GM12878 (cell line): ENCODE measurements at regions not wholly inside any gene's neighbourhood (a gene's known extent, or its start where the extent isn't known, plus 50 kb on each side); places are given as distances from the start of the nearest gene placed in this dataset.

Experiments used
- ATAC-seq: fragments of 200-7000 bp; cut with Tn5 transposase; 3 replicates; pipeline ENCODE4 v1.9.1; 2020; ENCODE audit warnings: mild to moderate bottlenecking, moderate library complexity
- BruUV-seq: library from RNA; stranded (reverse); fragments of 400-500 nt; replicated peaks from 2 replicates; lab custom pipeline; 2021; lab: Mats Ljungman, UMichigan
- CTCF ChIA-PET: fragments of 300-600 bp; sonication (Branson Sonifier 250); formaldehyde crosslinking; extraction: SDS; loops from one replicate; lab custom pipeline; 2021; ENCODE audit warnings: inconsistent platforms; lab: Yijun Ruan, JAX
- POLR2A ChIA-PET: fragments of 350-600 bp; formaldehyde crosslinking; extraction: SDS; loops from one replicate; lab custom pipeline; 2021; ENCODE audit warnings: inconsistent platforms; lab: Charles Lee
- RAD21 ChIA-PET: fragments of 300-600 bp; sonication (Branson Sonifier 250); formaldehyde crosslinking; loops from one replicate; lab custom pipeline; 2023; ENCODE audit warnings: antibody characterized with exemption; ENCODE audit not compliant: unreplicated experiment; lab: Charles Lee
- SMC1A ChIA-PET: fragments of 300-600 bp; sonication (Branson Sonifier 250); formaldehyde crosslinking; loops from one replicate; lab custom pipeline; 2023; ENCODE audit not compliant: unreplicated experiment, uncharacterized antibody; lab: Charles Lee
- DNase-seq: peaks from one replicate; pipeline ENCODE4 v3.0.0-alpha.2; 2011; ENCODE audit warnings: low read depth, low spot score
- FAIRE-seq: peaks from 3 replicates; lab custom pipeline; 2011; peaks lifted over from hg19 to GRCh38; lab: Jason Lieb, UNC
- H2AFZ ChIP-seq: 2 replicates; pipeline ENCODE4 v1.6.0; 2011; ENCODE audit warnings: low read depth, low read length, control low read depth; ENCODE audit not compliant: control insufficient read depth
- H3K27ac ChIP-seq: 2 replicates; pipeline ENCODE4 v1.5.1; 2011; ENCODE audit warnings: control low read depth; ENCODE audit not compliant: control insufficient read depth, insufficient read depth
- H3K27me3 ChIP-seq, 2 experiments: replicated peaks in 1 of 2; 2 replicates each; pipeline versions ENCODE4 v1.6.0 to v1.6.1; 2011; ENCODE audit warnings: low read length in 1 of 2; ENCODE audit not compliant: control insufficient read depth in 2 of 2, insufficient read depth in 2 of 2
- H3K36me3 ChIP-seq, 2 experiments: 2 replicates each; pipeline ENCODE4 v1.5.1; 2011; ENCODE audit warnings: low read length in 1 of 2; ENCODE audit not compliant: control insufficient read depth in 2 of 2, insufficient read depth in 2 of 2
- H3K4me1 ChIP-seq: 2 replicates; pipeline ENCODE4 v1.6.1; 2011; ENCODE audit warnings: mild to moderate bottlenecking, low read length, moderate library complexity, mixed read lengths; ENCODE audit not compliant: control insufficient read depth, insufficient read depth
- H3K4me2 ChIP-seq: 2 replicates; pipeline ENCODE4 v1.6.0; 2011; ENCODE audit warnings: control low read depth; ENCODE audit not compliant: control insufficient read depth, insufficient read depth
- H3K4me3 ChIP-seq: fragments of 200-600 bp; sonication (generic); 2 replicates; pipeline ENCODE4 v1.5.1; 2016
- H3K79me2 ChIP-seq: 2 replicates; pipeline ENCODE4 v1.6.0; 2011; ENCODE audit warnings: low read length; ENCODE audit not compliant: control insufficient read depth, insufficient read depth
- H3K9ac ChIP-seq: 2 replicates; pipeline ENCODE4 v1.8.0; 2011; ENCODE audit warnings: low read length, control low read depth, mixed read lengths; ENCODE audit not compliant: control insufficient read depth, insufficient read depth
- H3K9me3 ChIP-seq: replicated peaks from 3 replicates; pipeline ENCODE4 v1.5.1; 2011; ENCODE audit warnings: mild to moderate bottlenecking, low read length; ENCODE audit not compliant: control insufficient read depth, insufficient read depth
- H4K20me1 ChIP-seq: 2 replicates; pipeline ENCODE4 v1.6.0; 2011; ENCODE audit not compliant: control insufficient read depth, insufficient read depth
- BRCA1 ChIP-seq: IDR thresholded peaks from 2 replicates; pipeline ENCODE4 v1.6.1; 2011; ENCODE audit warnings: low read depth, low read length, improper control_type of control experiment
- CHD1 ChIP-seq: IDR thresholded peaks from 2 replicates; pipeline ENCODE4 v1.6.1; 2012; ENCODE audit warnings: low read depth, low read length, improper control_type of control experiment
- CTCF ChIP-seq, 3 experiments: IDR thresholded peaks in 2 of 3; conservative IDR thresholded peaks in 1 of 3; 2 replicates each; pipeline ENCODE4 v1.5.1; 2011; ENCODE audit warnings: low read depth in 3 of 3, low read length in 3 of 3, mild to moderate bottlenecking in 3 of 3, control low read depth in 2 of 3, moderate library complexity in 2 of 3, inconsistent platforms in 1 of 3, mixed read lengths in 1 of 3; ENCODE audit not compliant: control insufficient read depth in 2 of 3, insufficient read depth in 1 of 3; ENCODE audit errors: extremely low read depth in 1 of 3
- HDGF ChIP-seq: fragments of 450-650 bp; IDR thresholded peaks from 2 replicates; pipeline ENCODE4 v1.6.1; 2016; ENCODE audit warnings: antibody characterized with exemption
- MYC ChIP-seq: IDR thresholded peaks from 2 replicates; pipeline ENCODE4 v1.6.1; 2011; ENCODE audit warnings: mild to moderate bottlenecking, low read length, moderate library complexity, inconsistent platforms; ENCODE audit not compliant: insufficient read depth, insufficient replicate concordance, insufficient read length, severe bottlenecking
- NFIC ChIP-seq: IDR thresholded peaks from 2 replicates; pipeline ENCODE4 v1.6.1; 2012; ENCODE audit warnings: low read depth, mild to moderate bottlenecking, inconsistent platforms, low read length, moderate library complexity
- NR2F1 ChIP-seq: fragments of 450-650 bp; conservative IDR thresholded peaks from 2 replicates; pipeline ENCODE4 v1.6.1; 2017; ENCODE audit warnings: mild to moderate bottlenecking
- NRF1 ChIP-seq: conservative IDR thresholded peaks from 2 replicates; pipeline ENCODE4 v1.6.1; 2011; ENCODE audit warnings: mild to moderate bottlenecking, low read depth, low read length, improper control_type of control experiment
- PAX5 ChIP-seq: IDR thresholded peaks from 2 replicates; pipeline ENCODE4 v1.6.1; 2011; ENCODE audit warnings: low read depth, low read length, borderline replicate concordance
- RB1 ChIP-seq: fragments of 450-650 bp; formaldehyde crosslinking; IDR thresholded peaks from 2 replicates; pipeline ENCODE4 v1.6.1; 2017; ENCODE audit warnings: mild to moderate bottlenecking, borderline replicate concordance
- TARDBP ChIP-seq: IDR thresholded peaks from 2 replicates; pipeline ENCODE4 v1.6.1; 2016; ENCODE audit warnings: borderline replicate concordance
- TCF7 ChIP-seq: IDR thresholded peaks from 2 replicates; pipeline ENCODE4 v1.6.1; 2014; ENCODE audit warnings: antibody characterized with exemption, borderline replicate concordance
- YBX1 ChIP-seq: fragments of 450-650 bp; IDR thresholded peaks from 2 replicates; pipeline ENCODE4 v1.6.1; 2016; ENCODE audit warnings: antibody characterized with exemption
- ZBED1 ChIP-seq: IDR thresholded peaks from 2 replicates; pipeline ENCODE4 v1.6.1; 2016; ENCODE audit warnings: borderline replicate concordance
- ZNF592 ChIP-seq: fragments of 450-650 bp; IDR thresholded peaks from 2 replicates; pipeline ENCODE4 v1.6.1; 2017; ENCODE audit warnings: mild to moderate bottlenecking, moderate library complexity
- WGBS: methylation state at CpG from one replicate; pipeline ENCODE4 v1.1.6; 2016; ENCODE audit warnings: low lambda C conversion rate; ENCODE audit not compliant: insufficient replicate concordance, insufficient coverage; ENCODE audit errors: missing lambda C conversion rate; 5-methylcytosine and 5-hydroxymethylcytosine counted together
- in situ Hi-C: fragments of 300-500 bp; cut with MboI; formaldehyde crosslinking; loops from 9 replicates; pipeline ENCODE4 v1.14.3; 2018; ENCODE audit warnings: mixed read lengths
- intact Hi-C: fragments of 100-400 bp; cut with micrococcal nuclease; formaldehyde crosslinking; loops from one replicate; pipeline ENCODE4 v1.14.2; 2022; ENCODE audit not compliant: unreplicated experiment

GRCh38 chr18:54737986-54738385 lies 90.3 kb upstream of the RAB27B start:
- ATAC-seq (no peak), DNase-seq (no peak), FAIRE-seq (no peak)
- WGBS = 32% methylated on average over 3 of the region's 3 CpGs
- SMC1A ChIA-PET = no interaction called here
- H3K27ac ChIP-seq = no peak overlapping the region
- POLR2A ChIA-PET = no interaction called here
- no peak overlapping the region for H2AFZ ChIP-seq
- CTCF ChIA-PET = no interaction called here
- H4K20me1 ChIP-seq = no peaks in the 10 kb centered on the region
- intact Hi-C loops = no loop called here
- no peaks in the 10 kb centered on the region for H3K9me3 ChIP-seq
- H3K4me1 ChIP-seq = no peaks in the 10 kb centered on the region
- H3K36me3 ChIP-seq = no peaks in the 10 kb centered on the region
- no peaks in the 10 kb centered on the region for H3K27me3 ChIP-seq
- RAD21 ChIA-PET = no interaction called here
- H3K79me2 ChIP-seq = no peaks in the 10 kb centered on the region
- H3K4me3 ChIP-seq = no peak overlapping the region
- in situ Hi-C loops = no loop called here
- no peak overlapping the region for H3K9ac ChIP-seq
- no peak overlapping the region for H3K4me2 ChIP-seq
- no TSS peak for BruUV-seq
- TF ChIP-seq CHD1 (no peak), TARDBP (no peak), ZBED1 (no peak), YBX1 (no peak), RB1 (no peak), BRCA1 (no peak), MYC (no peak), PAX5 (no peak), TCF7 (no peak), NR2F1 (no peak)

GRCh38 chr18:54739476-54739875 lies 88.8 kb upstream of the RAB27B start:
- WGBS = 2% methylated on average over 2 of the region's 2 CpGs
- FAIRE-seq (no peak), DNase-seq (no peak), ATAC-seq (no peak)
- Histone ChIP-seq H3K4me3 (no peak overlapping the region), H3K79me2 (no peaks in the 10 kb centered on the region), H3K4me2 (no peak overlapping the region), H3K9me3 (no peaks in the 10 kb centered on the region), H3K9ac (no peak overlapping the region), H3K36me3 (no peaks in the 10 kb centered on the region), H3K27me3 (no peaks in the 10 kb centered on the region; a peak in 2 of 4 replicates), H4K20me1 (no peaks in the 10 kb centered on the region), H3K4me1 (no peaks in the 10 kb centered on the region), H3K27ac (no peak overlapping the region), H2AFZ (no peak overlapping the region)
- intact Hi-C loops = no loop called here
- no TSS peak for BruUV-seq
- RAD21 ChIA-PET = no interaction called here
- in situ Hi-C loops = no loop called here
- POLR2A ChIA-PET = interaction anchor here (0.7 kb wide), 1 partner anchor 136 kb away, joined by 4 read pairs; no protein-coding TSS in a partner anchor
- CTCF ChIA-PET = no interaction called here
- SMC1A ChIA-PET = no interaction called here
- TF ChIP-seq CTCF (IDR thresholded peaks at IDR 0.05 in 2 of 3, conservative IDR thresholded peaks at IDR 0.05 in 1 of 3; ENCODE audit: control insufficient read depth in 2 of 3, extremely low read depth in 1 of 3, insufficient read depth in 1 of 3, low read depth in 3 of 3, low read length in 3 of 3) = no peak
- TF ChIP-seq ZNF592 = no peak
- TF ChIP-seq HDGF = no peak
- TF ChIP-seq NRF1 = no peak
- TF ChIP-seq NFIC = no peak
